ENCODE measurements at regions not wholly inside any gene's neighbourhood (a gene's known extent, or its start where the extent isn't known, plus 50 kb on each side); places are given as distances from the start of the nearest gene placed in this dataset.

DNA sequence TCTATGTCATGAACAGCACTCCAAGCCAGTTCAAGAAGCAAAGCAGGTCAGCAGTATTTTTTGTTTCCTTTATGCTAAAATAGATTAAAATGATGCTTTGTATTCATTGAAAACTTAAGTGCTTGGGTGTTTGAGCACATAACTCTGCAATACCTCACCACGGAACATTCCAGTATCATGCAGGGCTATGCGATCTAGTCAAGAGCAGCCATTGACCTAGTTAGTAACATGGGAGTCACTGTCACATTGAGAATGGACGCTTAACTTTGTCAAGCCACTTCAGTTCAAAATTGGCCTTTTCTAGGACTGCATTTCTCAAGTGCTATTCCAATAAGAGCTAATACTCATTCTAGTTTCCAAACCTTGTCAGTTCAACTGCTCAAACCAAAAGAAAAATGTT, 160.1 kb upstream of the FSTL5 start:
- DNase-seq = no peak

- no peak for DNase-seq
Measured at GRCh38 chr4:162322054-162322453, 158.3 kb upstream of the FSTL5 start.

DNA sequence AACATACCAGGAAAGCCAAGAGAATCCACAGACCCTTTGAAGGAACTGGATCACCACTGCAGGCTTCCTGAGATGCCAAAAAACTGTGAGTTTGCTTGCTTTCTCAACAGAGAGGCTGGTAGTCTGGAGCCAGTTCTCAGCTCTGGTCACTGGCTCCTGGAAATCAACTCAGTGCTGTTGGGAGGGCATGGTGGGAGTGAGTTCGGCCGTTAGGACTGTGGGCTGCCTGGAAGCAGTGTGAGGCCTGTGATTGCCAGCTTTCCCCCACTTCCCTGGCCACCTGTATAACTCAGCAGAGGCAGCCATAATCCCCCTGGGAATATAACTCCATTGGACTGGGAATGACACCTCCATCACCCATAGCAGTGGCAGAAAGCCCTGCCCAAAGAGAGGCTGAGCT, 122.0 kb upstream of the FSTL5 start:
- no peak for DNase-seq

DNA sequence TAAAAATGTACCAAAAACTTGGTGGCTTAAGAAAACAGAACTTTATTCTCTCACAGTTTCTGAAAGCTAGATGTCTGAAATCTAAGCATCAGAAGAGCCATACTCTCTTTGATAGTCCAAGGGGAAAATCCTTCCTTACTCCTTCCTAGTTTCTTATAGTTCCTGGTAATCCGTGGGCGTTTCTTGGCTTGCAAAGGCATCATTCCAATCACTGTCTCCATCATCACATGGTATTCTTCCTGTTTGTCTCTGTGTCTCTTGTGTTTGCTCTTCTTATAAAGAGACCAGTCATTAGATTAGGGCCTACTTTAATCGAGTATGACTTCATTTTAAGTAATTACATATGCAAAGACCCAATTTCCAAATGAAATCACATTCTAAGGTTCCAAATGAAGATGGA, 118.9 kb upstream of the FSTL5 start:
- DNase-seq = no peak

DNA sequence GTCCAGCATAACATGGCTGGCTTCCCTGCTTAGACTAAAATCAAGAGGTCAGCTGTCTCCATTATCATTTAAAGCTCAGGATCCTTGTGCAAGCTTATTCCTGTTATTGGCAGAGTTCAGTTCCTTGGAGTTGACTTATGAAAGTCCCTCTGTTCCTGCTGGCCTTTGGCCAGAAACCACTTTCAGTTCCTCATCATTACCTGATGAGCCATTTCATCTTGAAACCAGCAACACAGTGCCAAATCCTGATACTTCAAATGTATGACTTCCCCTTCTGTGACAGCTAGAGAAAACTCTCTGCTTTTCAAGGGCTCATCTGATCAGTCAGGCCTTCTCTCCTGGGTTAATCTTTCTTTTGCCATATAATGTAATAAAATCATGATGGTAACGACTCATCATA, 110.6 kb upstream of the FSTL5 start:
- no peak for DNase-seq

GRCh38 chr4:162272215-162272614, 108.4 kb upstream of the FSTL5 start:
- DNase-seq = no peak

DNA sequence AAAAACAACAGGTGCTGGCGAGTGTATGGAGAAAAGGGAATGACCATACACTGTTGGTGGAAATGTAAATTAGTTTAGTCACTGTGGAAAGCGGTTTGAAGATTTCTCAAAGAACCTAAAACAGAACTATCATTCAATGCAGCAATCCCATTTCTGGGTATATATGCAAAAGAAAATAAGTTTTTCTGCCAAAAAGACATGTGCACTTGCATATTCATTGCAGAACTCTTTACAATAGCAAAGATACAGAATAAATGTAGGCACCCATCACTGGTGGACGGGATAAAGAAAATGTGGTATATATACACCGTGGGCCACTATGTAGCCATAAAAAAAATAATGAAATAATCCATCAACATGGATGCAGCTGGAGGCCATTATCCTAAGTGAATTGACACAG, 105.1 kb upstream of the FSTL5 start:
- no peak for DNase-seq

DNA sequence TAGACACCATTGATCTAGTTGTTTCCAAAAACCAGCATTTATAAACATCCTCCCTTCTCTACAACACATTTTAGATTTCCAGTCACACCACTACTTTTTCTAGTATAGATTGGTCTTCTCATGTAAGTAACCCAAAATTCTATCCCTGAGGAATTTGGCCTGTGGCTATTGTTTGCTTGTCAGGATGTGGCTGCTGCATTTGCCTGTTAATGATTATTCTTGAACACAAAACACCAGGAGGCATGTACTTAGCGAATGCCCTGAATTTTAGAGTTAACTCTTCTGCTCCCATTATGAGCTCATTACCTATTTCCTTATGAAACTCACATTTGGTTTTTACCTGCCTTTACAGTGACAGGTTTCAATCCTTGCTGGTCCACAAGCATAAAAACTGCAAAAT, 102.0 kb upstream of the FSTL5 start:
- DNase-seq = no peak

DNA sequence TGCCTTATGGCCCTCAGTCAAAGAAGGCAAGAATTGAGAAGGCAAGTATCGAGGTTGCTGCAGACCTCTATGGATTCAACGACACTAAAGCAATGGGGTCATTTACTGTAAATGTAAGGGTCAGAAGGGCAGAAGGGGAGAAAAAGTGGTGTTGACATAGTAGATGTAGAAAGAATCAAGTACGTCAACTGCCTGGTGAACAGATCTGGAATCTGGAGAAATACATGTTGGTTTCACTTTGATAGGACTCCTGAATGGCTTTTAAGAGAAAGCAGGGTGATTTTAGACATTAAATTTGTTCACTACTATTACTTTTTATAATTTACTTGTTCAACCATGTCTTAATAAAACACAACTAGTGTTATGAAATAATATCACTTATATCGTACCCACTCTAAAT, 81.3 kb upstream of the FSTL5 start:
- no peak for DNase-seq

DNA sequence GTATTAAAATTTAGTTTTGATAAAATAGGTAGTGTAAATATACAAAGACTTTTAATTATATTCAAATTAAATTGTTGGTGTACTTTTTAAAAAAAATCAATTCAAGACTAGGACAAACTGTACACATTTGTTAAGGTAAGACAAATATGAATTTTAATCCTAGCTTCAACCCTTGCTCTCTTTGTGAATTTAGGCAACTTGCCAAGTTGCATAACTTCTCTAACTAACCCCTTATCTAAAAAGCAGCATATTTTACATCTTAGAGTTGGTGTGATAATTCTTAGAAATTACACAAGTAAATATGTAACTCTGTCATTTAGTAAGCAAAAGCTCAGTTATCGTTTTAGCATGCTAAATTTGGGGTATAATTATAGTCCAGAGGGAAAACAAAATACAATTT, 78.1 kb upstream of the FSTL5 start:
- no peak for DNase-seq

- DNase-seq = no peak
Measured at GRCh38 chr4:162239992-162240769, 76.4 kb upstream of the FSTL5 start.

GRCh38 chr4:162237676-162238075, 73.9 kb upstream of the FSTL5 start:
- DNase-seq = no peak

DNA sequence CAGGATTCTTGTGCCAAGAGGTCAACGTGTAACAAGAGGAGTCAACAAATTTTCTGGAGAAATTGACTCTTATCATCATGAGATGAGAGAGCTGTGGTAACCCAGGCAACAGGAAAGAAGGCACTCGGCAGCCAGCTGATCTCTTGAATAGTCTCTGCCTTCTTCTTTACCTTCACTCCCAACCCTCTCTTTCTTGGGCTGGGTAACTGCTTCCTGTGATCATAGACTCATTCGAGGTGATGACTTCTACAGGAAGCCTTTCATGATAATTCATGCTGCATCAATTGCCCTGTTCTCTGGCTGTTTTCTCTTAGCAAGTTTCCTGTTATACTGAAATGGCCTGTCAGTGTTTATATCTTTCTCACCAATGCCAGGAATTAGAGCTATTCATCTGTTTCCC, 70.8 kb upstream of the FSTL5 start:
- DNase-seq = no peak

DNA sequence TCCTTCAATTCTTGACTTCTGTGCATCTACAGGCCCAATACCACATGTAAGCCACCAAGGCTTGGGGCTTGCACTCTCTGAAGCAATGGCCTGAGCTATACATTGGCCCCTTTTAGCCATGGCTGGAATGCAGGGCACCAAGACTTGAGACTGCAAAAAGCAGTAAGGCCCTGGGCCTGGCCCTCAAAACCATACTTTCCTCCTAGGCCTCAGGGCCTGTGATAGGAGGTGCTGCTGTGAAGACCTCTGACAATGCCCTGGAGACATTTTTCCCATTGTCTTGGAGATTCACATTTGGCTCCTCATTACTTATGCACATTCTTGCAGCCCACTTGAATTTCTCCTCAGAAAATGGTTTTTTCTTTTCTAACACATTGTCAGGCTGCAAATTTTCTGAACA, 68.5 kb upstream of the FSTL5 start:
- DNase-seq = no peak

DNA sequence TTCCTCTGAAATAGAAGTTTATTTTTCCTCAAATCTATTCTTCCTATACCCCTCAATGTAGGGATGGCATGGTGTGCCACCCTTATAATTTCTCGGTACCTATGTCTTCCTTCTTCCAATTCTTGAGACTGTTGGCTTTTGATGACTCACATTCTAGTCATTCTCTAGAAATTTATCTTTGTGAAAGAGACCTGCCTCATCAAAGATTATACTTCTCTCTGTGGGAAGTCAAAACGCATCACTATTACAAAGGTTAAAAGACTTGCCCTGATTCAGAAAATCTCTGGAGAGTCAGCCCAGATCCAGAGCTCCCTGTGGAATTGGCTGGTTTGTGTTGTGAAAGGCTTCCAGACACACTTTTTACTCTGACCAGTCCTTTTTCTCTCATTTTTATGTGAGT, 65.9 kb upstream of the FSTL5 start:
- no peak for DNase-seq

- no peak for DNase-seq
Measured at GRCh38 chr4:162221148-162221547, 57.3 kb upstream of the FSTL5 start.
